SJCRH30 (cell line): ENCODE measurements at regions not wholly inside any gene's neighbourhood (a gene's known extent, or its start where the extent isn't known, plus 50 kb on each side); places are given as distances from the start of the nearest gene placed in this dataset.
"Not testable (repeated sequence)": the region's sequence is repeated elsewhere in the genome, so short reads cannot be mapped to it uniquely, and the experiment has no call there.

ENCODE experiments used
- DNase-seq, 2 experiments: peaks; one replicate each; pipeline ENCODE4 v3.0.0-alpha.2; 2015 to 2020
- H3K27ac ChIP-seq: fragments of 250-450 bp; sonication (Bioruptor Pico); 2 replicates; pipeline ENCODE4 v1.5.1; 2020; ENCODE audit warnings: mild to moderate bottlenecking, moderate library complexity
- H3K27me3 ChIP-seq: fragments of 250-450 bp; sonication (Bioruptor Pico); 2 replicates; pipeline ENCODE4 v1.5.1; 2020; ENCODE audit warnings: mild to moderate bottlenecking, moderate library complexity
- H3K36me3 ChIP-seq: fragments of 250-450 bp; sonication (Bioruptor Pico); 2 replicates; pipeline ENCODE4 v1.5.1; 2020; ENCODE audit warnings: mild to moderate bottlenecking, moderate library complexity
- H3K4me1 ChIP-seq: fragments of 250-450 bp; sonication (Bioruptor Pico); 2 replicates; pipeline ENCODE4 v1.5.1; 2020; ENCODE audit warnings: mild to moderate bottlenecking, moderate library complexity
- H3K4me3 ChIP-seq: fragments of 250-450 bp; sonication (Bioruptor Pico); 2 replicates; pipeline ENCODE4 v1.5.1; 2020; ENCODE audit warnings: mild to moderate bottlenecking, moderate library complexity
- H3K9me3 ChIP-seq: fragments of 250-450 bp; sonication (Bioruptor Pico); replicated peaks from 2 replicates; pipeline ENCODE4 v1.5.1; 2020; ENCODE audit warnings: mild to moderate bottlenecking, moderate library complexity

DNA sequence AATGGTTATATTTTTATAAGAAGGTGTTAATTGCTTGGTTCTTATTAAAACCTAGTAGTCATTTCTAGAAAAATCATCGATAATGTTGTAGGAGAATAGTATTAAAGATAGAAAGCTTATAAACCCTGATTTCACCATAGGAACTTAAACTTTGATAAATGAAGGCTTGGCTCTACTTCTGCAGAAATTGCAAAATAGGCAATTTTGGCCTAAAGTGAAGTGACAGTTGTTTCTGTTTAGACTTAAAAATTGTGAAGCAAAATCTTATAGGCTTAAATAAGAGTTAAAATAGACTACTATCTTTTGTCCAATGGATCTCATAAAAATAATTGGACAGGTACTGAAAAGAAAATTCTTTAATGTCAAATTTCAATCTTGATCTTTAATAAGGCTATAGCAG, 321.6 kb upstream of the FZD8 start:
- peaks cover 4% of the 10 kb centered on the region; the same call in 1 of the 2 replicates for H3K9me3 ChIP-seq
- H3K36me3 ChIP-seq, result no peaks in the 10 kb centered on the region
- H3K27ac ChIP-seq, result no peak overlapping the region
- DNase-seq, result no peak
- H3K4me1 ChIP-seq, result peaks cover 5% of the 10 kb centered on the region
- no peak overlapping the region for H3K4me3 ChIP-seq
- H3K27me3 ChIP-seq, result no peaks in the 10 kb centered on the region

DNA sequence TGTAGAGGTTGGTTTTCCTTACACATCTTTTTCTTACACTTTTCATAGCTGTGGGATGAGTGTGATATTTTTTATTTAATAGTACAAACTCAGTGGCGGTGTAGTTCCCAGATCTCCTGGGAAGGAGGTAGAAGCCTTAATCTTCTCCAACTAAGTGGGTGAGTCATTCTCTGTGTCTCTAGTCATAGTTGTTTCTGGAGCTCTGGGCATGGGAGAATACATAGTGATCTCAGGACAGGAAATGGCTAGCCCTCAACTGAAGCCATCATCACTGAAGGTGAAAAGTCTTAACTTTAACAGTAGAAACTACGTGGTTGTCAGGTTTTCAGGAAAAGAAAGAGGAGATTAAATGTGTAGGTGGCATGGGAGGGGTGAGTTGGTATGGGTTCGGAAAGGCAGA, 319.4 kb upstream of the FZD8 start:
- H3K9me3 ChIP-seq, result peaks cover 4% of the 10 kb centered on the region; the same call in 1 of the 2 replicates
- no peaks in the 10 kb centered on the region for H3K36me3 ChIP-seq
- no peaks in the 10 kb centered on the region for H3K27me3 ChIP-seq
- H3K4me3 ChIP-seq, result no peak overlapping the region
- no peak for DNase-seq
- no peak overlapping the region for H3K27ac ChIP-seq
- peaks cover 5% of the 10 kb centered on the region for H3K4me1 ChIP-seq

DNA sequence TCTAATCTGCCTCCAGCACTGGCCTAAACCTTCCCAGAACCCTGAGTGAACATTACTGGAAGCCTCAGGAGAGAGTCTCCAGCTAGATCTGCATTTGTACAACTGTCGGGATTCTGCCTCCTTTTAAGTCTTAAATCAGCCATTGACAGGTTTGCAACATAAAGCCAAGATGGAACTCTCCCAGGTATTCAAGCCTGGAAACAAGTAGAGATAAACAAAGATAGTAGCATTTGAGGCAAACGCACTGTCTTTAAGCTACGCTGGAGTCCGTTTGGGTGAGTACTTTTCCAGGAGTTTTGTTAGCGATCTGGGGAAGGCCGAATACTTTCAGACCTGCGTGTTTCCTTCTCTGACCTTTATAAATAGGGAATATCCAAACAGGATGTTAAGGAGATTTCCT, 317.2 kb upstream of the FZD8 start:
- Histone ChIP-seq H3K4me3 (no peak overlapping the region), H3K36me3 (no peaks in the 10 kb centered on the region), H3K27ac (no peak overlapping the region), H3K4me1 (peaks cover 5% of the 10 kb centered on the region), H3K27me3 (no peaks in the 10 kb centered on the region), H3K9me3 (no peaks in the 10 kb centered on the region)
- DNase-seq, result no peak

DNA sequence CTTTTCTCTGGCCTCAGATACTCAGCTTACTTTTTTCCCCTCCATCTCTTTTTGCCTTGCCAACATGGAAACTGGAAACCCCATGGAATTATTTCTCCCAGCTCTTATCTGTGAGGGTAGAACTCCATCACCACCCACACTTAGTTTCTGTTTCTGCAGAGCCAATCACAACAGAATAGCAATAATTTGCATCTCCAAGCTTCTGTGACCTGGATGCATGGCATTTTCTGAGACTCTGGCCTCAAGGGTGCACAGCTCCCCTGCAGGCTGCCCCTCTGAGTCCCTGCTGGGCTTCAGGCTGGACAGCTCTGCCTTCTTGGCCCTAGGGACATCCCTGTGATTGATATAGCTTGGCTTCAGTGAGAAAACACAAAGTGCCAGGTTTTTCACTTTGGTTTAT, 316.5 kb upstream of the FZD8 start:
- H3K9me3 ChIP-seq, H3K27ac ChIP-seq, DNase-seq, H3K27me3 ChIP-seq, H3K4me1 ChIP-seq, H3K4me3 ChIP-seq, H3K36me3 ChIP-seq: not testable (repeated sequence)

GRCh38 chr10:35950701-35951100, 308.6 kb upstream of the FZD8 start:
- Histone ChIP-seq H3K27ac (no peak overlapping the region), H3K27me3 (no peaks in the 10 kb centered on the region), H3K4me1 (no peaks in the 10 kb centered on the region), H3K4me3 (no peak overlapping the region), H3K36me3 (no peaks in the 10 kb centered on the region), H3K9me3 (no peaks in the 10 kb centered on the region)
- DNase-seq, result no peak

DNA sequence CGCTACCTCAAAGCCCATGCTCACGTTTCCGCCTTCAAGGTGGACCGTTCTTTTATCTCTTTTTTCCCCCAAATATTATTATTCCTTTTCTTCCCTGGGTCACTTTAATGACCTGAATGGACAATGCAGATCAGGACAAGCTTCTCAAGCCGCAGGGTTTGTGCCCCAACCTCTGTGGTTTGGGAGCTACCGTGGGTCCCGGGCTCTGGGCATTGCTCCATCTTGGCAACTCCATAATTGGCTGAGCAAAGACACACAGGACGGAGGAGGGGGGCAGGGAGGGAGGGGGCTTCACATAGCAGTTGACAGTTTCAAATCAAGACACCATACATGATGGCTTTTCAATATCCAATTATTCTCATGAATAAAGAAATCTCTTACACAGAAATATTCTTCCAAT, 308.1 kb upstream of the FZD8 start:
- Histone ChIP-seq H3K36me3 (no peaks in the 10 kb centered on the region), H3K27me3 (no peaks in the 10 kb centered on the region), H3K9me3 (no peaks in the 10 kb centered on the region), H3K4me3 (no peak overlapping the region), H3K27ac (no peak overlapping the region), H3K4me1 (no peaks in the 10 kb centered on the region)
- no peak for DNase-seq

- no peak for DNase-seq
- H3K4me3 ChIP-seq, result no peak overlapping the region
- no peaks in the 10 kb centered on the region for H3K36me3 ChIP-seq
- no peaks in the 10 kb centered on the region for H3K27me3 ChIP-seq
- H3K9me3 ChIP-seq, result no peaks in the 10 kb centered on the region
- H3K27ac ChIP-seq, result no peak overlapping the region
- no peaks in the 10 kb centered on the region for H3K4me1 ChIP-seq
These were observed 307.7 kb upstream of the FZD8 start for GRCh38 chr10:35949811-35950211.

DNA sequence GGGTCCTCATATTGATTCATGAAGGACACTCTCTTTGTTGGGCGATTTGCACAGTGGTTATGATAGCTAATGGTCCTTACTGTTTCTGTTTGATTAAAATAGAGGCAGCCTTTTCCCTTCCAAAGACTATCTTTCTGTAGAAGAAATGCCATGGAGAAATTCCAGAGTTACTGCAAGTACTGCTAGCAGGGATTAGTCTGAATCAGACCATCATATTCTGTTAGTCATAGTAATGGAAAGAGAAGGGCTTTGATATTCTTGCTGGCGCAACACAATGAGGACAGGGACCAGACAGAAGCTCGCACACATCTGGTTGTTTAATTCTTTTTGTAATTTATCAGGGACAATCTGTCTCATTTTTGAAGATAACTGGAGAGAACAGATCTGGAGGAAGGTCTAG, 304.5 kb upstream of the FZD8 start:
- Histone ChIP-seq H3K9me3 (peaks cover 4% of the 10 kb centered on the region; the same call in 1 of the 2 replicates), H3K36me3 (no peaks in the 10 kb centered on the region), H3K27me3 (no peaks in the 10 kb centered on the region), H3K4me1 (no peaks in the 10 kb centered on the region), H3K4me3 (no peak overlapping the region), H3K27ac (no peak overlapping the region)
- DNase-seq, result no peak

DNA sequence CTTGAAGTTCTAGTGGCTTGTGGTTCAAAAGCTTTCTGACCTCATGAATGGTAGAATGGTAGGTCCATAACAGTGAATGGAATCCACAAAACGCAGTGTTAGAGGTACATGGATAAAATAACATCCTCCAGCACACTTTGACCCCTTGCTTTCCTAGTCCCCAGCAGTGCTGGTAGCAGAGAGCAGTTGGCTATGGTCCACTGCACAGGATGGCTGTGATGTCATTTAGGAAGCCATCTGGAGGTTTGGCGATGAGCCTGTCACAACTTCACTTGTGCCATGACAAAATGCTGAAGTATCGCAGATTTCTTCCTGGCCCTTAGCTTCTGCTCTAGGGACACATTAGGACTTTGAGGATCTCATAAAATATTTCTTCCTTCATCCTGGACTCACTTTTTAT, 300.0 kb upstream of the FZD8 start:
- Histone ChIP-seq H3K27ac (no peak overlapping the region), H3K9me3 (peaks cover 4% of the 10 kb centered on the region; the same call in 1 of the 2 replicates)
- DNase-seq, result no peak

GRCh38 chr10:35940141-35941041, 298.3 kb upstream of the FZD8 start:
- Histone ChIP-seq H3K9me3 (peaks cover 4% of the 10 kb centered on the region; the same call in 1 of the 2 replicates), H3K36me3 (no peaks in the 10 kb centered on the region), H3K27me3 (no peaks in the 10 kb centered on the region), H3K27ac (peak overlapping the region; percentile 71), H3K4me1 (peaks cover 23% of the 10 kb centered on the region), H3K4me3 (peak overlapping the region; percentile 25)
- peak; percentile 33 to 63 for DNase-seq

More for the DNA sequence above, 300.0 kb upstream of the FZD8 start:
- Histone ChIP-seq H3K4me3 (no peak overlapping the region), H3K36me3 (no peaks in the 10 kb centered on the region), H3K4me1 (peaks cover 15% of the 10 kb centered on the region), H3K27me3 (no peaks in the 10 kb centered on the region)

- Histone ChIP-seq H3K4me3 (no peak overlapping the region), H3K27me3 (no peaks in the 10 kb centered on the region), H3K27ac (no peak overlapping the region), H3K4me1 (peaks cover 39% of the 10 kb centered on the region), H3K9me3 (no peaks in the 10 kb centered on the region), H3K36me3 (no peaks in the 10 kb centered on the region)
- no peak for DNase-seq
These were observed 296.1 kb upstream of the FZD8 start for GRCh38 chr10:35938160-35938559.

DNA sequence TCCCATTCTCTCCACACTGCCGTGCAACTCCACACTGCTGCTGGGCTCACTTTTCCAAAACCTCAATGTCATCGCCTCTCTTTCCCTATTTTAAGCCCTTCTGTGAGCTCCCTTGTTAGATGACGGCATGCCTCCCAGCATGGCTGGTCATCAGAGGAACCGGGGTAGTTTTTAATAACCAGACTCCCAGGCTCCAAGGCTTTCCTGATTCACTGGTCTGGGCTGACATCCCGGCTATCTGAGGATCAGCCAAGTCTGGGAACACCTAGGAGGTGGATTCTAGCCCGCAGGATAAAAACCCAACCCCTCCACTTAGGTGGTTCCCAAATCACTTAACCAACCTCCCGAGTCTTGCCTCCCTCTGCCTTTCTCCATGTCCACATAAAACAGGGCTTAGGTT, 295.4 kb upstream of the FZD8 start:
- DNase-seq, result no peak
- no peak overlapping the region for H3K27ac ChIP-seq

GRCh38 chr10:35934642-35934995, 292.5 kb upstream of the FZD8 start:
- H3K9me3 ChIP-seq, result no peaks in the 10 kb centered on the region
- no peaks in the 10 kb centered on the region for H3K36me3 ChIP-seq
- peak; percentile 96 to 98 for DNase-seq
- peaks cover 30% of the 10 kb centered on the region for H3K4me1 ChIP-seq
- H3K4me3 ChIP-seq, result no peak overlapping the region
- H3K27ac ChIP-seq, result peak overlapping the region; percentile 24
- no peaks in the 10 kb centered on the region for H3K27me3 ChIP-seq

More for the DNA sequence above, 295.4 kb upstream of the FZD8 start:
- Histone ChIP-seq H3K4me3 (no peak overlapping the region), H3K9me3 (no peaks in the 10 kb centered on the region), H3K27me3 (no peaks in the 10 kb centered on the region), H3K36me3 (no peaks in the 10 kb centered on the region), H3K4me1 (peaks cover 43% of the 10 kb centered on the region)

DNA sequence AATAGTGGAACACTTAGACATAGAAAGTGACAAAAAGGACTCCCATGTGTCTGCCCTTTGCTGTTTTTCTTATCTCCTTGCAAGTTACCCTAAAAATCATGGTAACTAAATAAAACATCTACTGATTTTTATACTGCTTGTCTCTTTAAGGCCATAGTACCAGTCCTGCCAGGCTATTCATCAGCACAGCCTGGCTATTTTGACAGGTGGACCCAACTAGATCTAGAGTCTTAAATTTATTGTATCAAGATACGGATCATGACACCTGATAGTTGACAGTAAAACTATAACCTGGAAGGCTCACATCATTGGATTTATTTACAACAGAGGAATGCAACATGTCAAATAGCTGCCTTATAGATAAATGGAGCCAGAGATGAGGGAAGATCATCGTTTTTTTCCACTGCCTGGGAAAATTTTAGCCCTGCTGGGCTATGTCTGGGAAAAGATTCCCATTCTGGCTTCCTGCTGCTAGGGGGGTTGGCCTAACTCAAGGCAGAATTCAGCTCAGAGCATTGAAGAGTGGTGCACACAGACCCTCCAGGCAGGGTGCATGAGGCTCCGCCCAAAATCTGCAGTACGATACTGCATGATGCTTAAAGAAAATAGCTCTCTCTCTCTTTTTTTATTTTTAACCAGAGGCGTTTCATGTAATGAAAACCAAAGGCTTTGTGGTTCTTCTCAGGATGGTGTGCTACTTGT, 292.0 kb upstream of the FZD8 start:
- DNase-seq, result peak in 1 of 2 experiments; percentile 87
- H3K36me3 ChIP-seq, result no peaks in the 10 kb centered on the region

GRCh38 chr10:35933491-35933890, 291.4 kb upstream of the FZD8 start:
- DNase-seq, result no peak
- Histone ChIP-seq H3K27me3 (no peaks in the 10 kb centered on the region), H3K27ac (peak overlapping the region; percentile 24), H3K4me1 (peaks cover 27% of the 10 kb centered on the region), H3K36me3 (no peaks in the 10 kb centered on the region), H3K4me3 (no peak overlapping the region), H3K9me3 (no peaks in the 10 kb centered on the region)

More for the DNA sequence above, 292.0 kb upstream of the FZD8 start:
- Histone ChIP-seq H3K4me3 (no peak overlapping the region), H3K27me3 (no peaks in the 10 kb centered on the region), H3K27ac (peak overlapping the region; percentile 24), H3K9me3 (no peaks in the 10 kb centered on the region), H3K4me1 (peaks cover 27% of the 10 kb centered on the region)
